Vagina (tissue), 2 donors: ENCODE measurements at regions not wholly inside any gene's neighbourhood (a gene's known extent, or its start where the extent isn't known, plus 50 kb on each side); places are given as distances from the start of the nearest gene placed in this dataset.

Source experiments
- DNase-seq, 2 donors: peaks; one replicate each; pipeline ENCODE4 v3.0.0-alpha.2; 2017; ENCODE audit errors: extremely low spot score in 2 of 2
- H3K27ac ChIP-seq: fragments of 200-600 bp; sonication (generic); one replicate; pipeline ENCODE4 v1.5.1; 2019
- H3K27me3 ChIP-seq: fragments of 200-600 bp; sonication (generic); one replicate; pipeline ENCODE4 v1.5.1; 2019
- H3K36me3 ChIP-seq, 2 donors: fragments of 200-600 bp; sonication (generic); one replicate each; pipeline ENCODE4 v1.5.1; 2017 to 2019
- H3K4me1 ChIP-seq: fragments of 200-600 bp; sonication (generic); one replicate; pipeline ENCODE4 v1.5.1; 2019
- H3K4me3 ChIP-seq, 2 donors: fragments of 200-600 bp; sonication (generic); 1 replicate in 1 of 2; 2 replicates in 1 of 2; pipeline ENCODE4 v1.5.1; 2016 to 2019
- H3K9me3 ChIP-seq: fragments of 200-600 bp; sonication (generic); one replicate; pipeline ENCODE4 v1.5.1; 2019
- CTCF ChIP-seq, 3 experiments: fragments of 450-650 bp in 2 of 3; fragments of 200-600 bp in 1 of 3; sonication (generic) in 1 of 3; IDR thresholded peaks; one replicate each; pipeline ENCODE4 v1.5.1; 2017 to 2019; ENCODE audit warnings: antibody characterized with exemption in 3 of 3, mild to moderate bottlenecking in 2 of 3, moderate library complexity in 2 of 3
- POLR2A ChIP-seq, 2 donors: fragments of 450-650 bp; IDR thresholded peaks; one replicate each; pipeline ENCODE4 v1.6.1; 2017; ENCODE audit warnings: antibody characterized with exemption in 2 of 2, mild to moderate bottlenecking in 2 of 2, moderate library complexity in 2 of 2
- POLR2AphosphoS5 ChIP-seq, 2 donors: sonication (generic); formaldehyde crosslinking; IDR thresholded peaks; one replicate each; pipeline ENCODE4 v1.9.0; 2017; ENCODE audit warnings: antibody characterized with exemption in 2 of 2, mild to moderate bottlenecking in 2 of 2, low read depth in 1 of 2; ENCODE audit not compliant: insufficient read depth in 1 of 2
- intact Hi-C: fragments of 100-400 bp; cut with DNase I; formaldehyde crosslinking; loops from one replicate; pipeline ENCODE4 v1.15.1; 2023

DNA sequence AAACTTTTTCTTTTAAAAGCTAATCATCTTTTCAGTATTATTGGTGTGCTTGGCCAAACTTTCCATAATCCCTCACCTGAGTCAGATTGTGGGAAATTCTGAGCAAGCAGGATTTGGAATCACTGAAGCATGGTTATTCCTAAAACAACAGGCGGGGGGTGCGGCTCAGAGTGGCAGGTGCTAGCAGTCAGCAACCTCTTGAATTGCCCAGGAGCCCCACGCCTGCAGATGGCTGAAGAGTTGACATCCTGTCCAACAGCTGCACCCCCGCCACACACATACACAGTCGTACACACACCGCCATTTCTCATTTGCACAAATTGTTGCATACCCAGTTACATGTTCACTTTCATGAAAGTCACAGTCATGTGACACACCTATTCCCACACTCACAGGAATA, 96.6 kb downstream of the LHX2 start:
- Histone ChIP-seq H3K4me3 (no peak overlapping the region), H3K36me3 (no peaks in the 10 kb centered on the region), H3K27me3 (no peaks in the 10 kb centered on the region), H3K27ac (no peak overlapping the region), H3K4me1 (no peaks in the 10 kb centered on the region), H3K9me3 (no peaks in the 10 kb centered on the region)
- no peak for TF ChIP-seq POLR2A (IDR thresholded peaks at IDR 0.05)
- intact Hi-C loops, result no loop called here
- DNase-seq, result no peak

GRCh38 chr9:124110307-124110915, 98.8 kb downstream of the LHX2 start:
- Histone ChIP-seq H3K36me3 (no peaks in the 10 kb centered on the region), H3K27ac (no peak overlapping the region), H3K9me3 (no peaks in the 10 kb centered on the region), H3K4me3 (no peak overlapping the region), H3K4me1 (no peaks in the 10 kb centered on the region), H3K27me3 (no peaks in the 10 kb centered on the region)
- no peak for DNase-seq
- intact Hi-C loops, result no loop called here
- TF ChIP-seq CTCF (IDR thresholded peaks at IDR 0.05) (no peak), POLR2AphosphoS5 (IDR thresholded peaks at IDR 0.05; ENCODE audit: insufficient read depth in 1 of 2, low read depth in 1 of 2) (no peak), POLR2A (IDR thresholded peaks at IDR 0.05) (no peak)

GRCh38 chr9:124116683-124117363, 105.3 kb downstream of the LHX2 start:
- TF ChIP-seq POLR2A (IDR thresholded peaks at IDR 0.05) (no peak), POLR2AphosphoS5 (IDR thresholded peaks at IDR 0.05; ENCODE audit: insufficient read depth in 1 of 2, low read depth in 1 of 2) (no peak), CTCF (IDR thresholded peaks at IDR 0.05) (no peak)
- no peaks in the 10 kb centered on the region for H3K4me1 ChIP-seq
- DNase-seq, result no peak
- intact Hi-C loops, result no loop called here
- no peaks in the 10 kb centered on the region for H3K27me3 ChIP-seq
- no peaks in the 10 kb centered on the region for H3K36me3 ChIP-seq
- H3K9me3 ChIP-seq, result no peaks in the 10 kb centered on the region
- H3K27ac ChIP-seq, result no peak overlapping the region
- no peak overlapping the region for H3K4me3 ChIP-seq

- intact Hi-C loops, result no loop called here
- no peak overlapping the region for H3K27ac ChIP-seq
- no peak for DNase-seq
- no peaks in the 10 kb centered on the region for H3K27me3 ChIP-seq
- H3K36me3 ChIP-seq, result no peaks in the 10 kb centered on the region
- no peaks in the 10 kb centered on the region for H3K4me1 ChIP-seq
- H3K9me3 ChIP-seq, result no peaks in the 10 kb centered on the region
- TF ChIP-seq POLR2A (IDR thresholded peaks at IDR 0.05) (no peak), POLR2AphosphoS5 (IDR thresholded peaks at IDR 0.05; ENCODE audit: insufficient read depth in 1 of 2, low read depth in 1 of 2) (no peak), CTCF (IDR thresholded peaks at IDR 0.05) (no peak)
- no peak overlapping the region for H3K4me3 ChIP-seq
Observed at GRCh38 chr9:124118894-124119293, 107.3 kb downstream of the LHX2 start.

DNA sequence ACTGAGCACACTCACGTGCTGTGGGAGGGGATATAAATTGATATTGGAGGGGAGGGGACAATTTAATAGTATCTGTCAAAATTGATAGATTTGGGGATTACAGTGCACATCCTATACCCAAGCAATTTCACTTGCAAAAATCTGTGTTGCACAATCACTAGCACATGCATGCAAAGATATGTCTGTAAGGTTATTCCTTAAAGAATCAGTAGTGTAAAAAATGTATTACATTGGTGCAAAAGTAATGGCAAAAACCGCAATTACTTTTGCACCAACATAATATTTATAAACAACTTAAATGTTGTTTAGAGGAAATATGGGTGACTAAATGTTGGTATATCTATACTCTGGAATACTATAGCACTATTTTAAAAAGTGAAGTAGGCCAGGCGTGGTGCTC, 108.7 kb downstream of the LHX2 start:
- H3K27ac ChIP-seq, result no peak overlapping the region
- no peaks in the 10 kb centered on the region for H3K27me3 ChIP-seq
- no peak for TF ChIP-seq POLR2A (IDR thresholded peaks at IDR 0.05)
- no peak overlapping the region for H3K4me3 ChIP-seq
- no peaks in the 10 kb centered on the region for H3K4me1 ChIP-seq
- no peaks in the 10 kb centered on the region for H3K36me3 ChIP-seq
- intact Hi-C loops, result no loop called here
- H3K9me3 ChIP-seq, result no peaks in the 10 kb centered on the region
- DNase-seq, result no peak

DNA sequence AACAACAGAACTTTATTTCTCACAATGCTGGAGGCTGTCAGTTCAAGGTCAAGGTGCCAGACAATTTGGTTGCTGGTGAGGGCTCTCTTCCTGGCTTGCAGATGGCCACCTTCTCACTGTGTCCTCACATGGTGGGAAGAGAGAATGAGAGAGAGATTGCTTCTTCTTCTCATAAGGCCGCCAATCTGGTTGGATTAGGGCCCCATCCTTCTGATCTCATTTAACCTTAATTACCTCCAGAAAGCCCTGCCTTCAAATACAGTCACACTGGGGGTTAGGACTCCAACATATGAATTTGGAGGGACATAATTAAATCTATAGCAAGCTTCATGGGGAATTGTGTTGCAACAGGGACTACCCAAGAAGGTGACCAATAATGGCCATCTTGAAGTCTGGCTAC, 110.2 kb downstream of the LHX2 start:
- Histone ChIP-seq H3K36me3 (no peaks in the 10 kb centered on the region), H3K9me3 (no peaks in the 10 kb centered on the region), H3K27ac (no peak overlapping the region), H3K27me3 (no peaks in the 10 kb centered on the region), H3K4me3 (no peak overlapping the region), H3K4me1 (no peaks in the 10 kb centered on the region)
- no peak for DNase-seq
- intact Hi-C loops, result no loop called here
- TF ChIP-seq POLR2A (IDR thresholded peaks at IDR 0.05), result no peak
- TF ChIP-seq CTCF (IDR thresholded peaks at IDR 0.05), result no peak
- no peak for TF ChIP-seq POLR2AphosphoS5 (IDR thresholded peaks at IDR 0.05; ENCODE audit: insufficient read depth in 1 of 2, low read depth in 1 of 2)
